ENCODE measurements at regions not wholly inside any gene's neighbourhood (a gene's known extent, or its start where the extent isn't known, plus 50 kb on each side); places are given as distances from the start of the nearest gene placed in this dataset.
"Not testable (repeated sequence)": the region's sequence is repeated elsewhere in the genome, so short reads cannot be mapped to it uniquely, and the experiment has no call there.

GRCh38 chrX:80929251-80929650 lies 119.6 kb upstream of the BRWD3 start:
- TF ChIP-seq JUND (IDR thresholded peaks at IDR 0.05), result no peak
- BruUV-seq (replicated peaks), result no TSS peak
- Histone ChIP-seq H3K79me2 (ENCODE audit: insufficient read depth, low read length) (no peaks in the 10 kb centered on the region), H3K9me2 (ENCODE audit: insufficient read depth) (no peaks in the 10 kb centered on the region), H3K4me3 (replicated peaks in 1 of 2; ENCODE audit: low read depth in 1 of 2, low read length in 2 of 2) (no peak overlapping the region), H3K27ac (ENCODE audit: low read depth, low read length) (no peak overlapping the region), H3K9me3 (ENCODE audit: control insufficient read depth in 1 of 2, insufficient read depth in 1 of 2, low read depth in 1 of 2, low read length in 2 of 2) (no peaks in the 10 kb centered on the region), H4K20me1 (ENCODE audit: insufficient read depth) (no peaks in the 10 kb centered on the region), H2AFZ (ENCODE audit: low read depth, low read length, poor library complexity, severe bottlenecking) (no peak overlapping the region), H3K4me2 (ENCODE audit: low read length) (no peak overlapping the region), H3K27me3 (ENCODE audit: insufficient read depth, low read length) (no peaks in the 10 kb centered on the region), H3K4me1 (ENCODE audit: control insufficient read depth in 1 of 2, insufficient read depth in 2 of 2, low read length in 2 of 2) (no peaks in the 10 kb centered on the region), H3K36me3 (ENCODE audit: control insufficient read depth in 1 of 2, insufficient read depth in 2 of 2, low read length in 2 of 2) (no peaks in the 10 kb centered on the region), H3K9ac (ENCODE audit: low read length) (no peak overlapping the region)
- DNase-seq (ENCODE audit: low read depth, low spot score) (no peak), ATAC-seq (no peak)
- CTCF ChIA-PET, result no interaction called here
- intact Hi-C loops (cut with micrococcal nuclease), result no loop called here
- RAD21 ChIA-PET (ENCODE audit: low non-redundant PET in 1 of 2, low total read pairs in 2 of 2, uncharacterized antibody in 2 of 2, unreplicated experiment in 2 of 2), result no interaction called here
- POLR2A ChIA-PET, result no interaction called here

- H3K4me1 ChIP-seq (ENCODE audit: control insufficient read depth in 1 of 2, insufficient read depth in 2 of 2, low read length in 2 of 2), result no peaks in the 10 kb centered on the region
- CTCF ChIA-PET, result no interaction called here
- H3K36me3 ChIP-seq (ENCODE audit: control insufficient read depth in 1 of 2, insufficient read depth in 2 of 2, low read length in 2 of 2), result no peaks in the 10 kb centered on the region
- H3K9me2 ChIP-seq (ENCODE audit: insufficient read depth), result no peaks in the 10 kb centered on the region
- no peaks in the 10 kb centered on the region for H3K9me3 ChIP-seq (ENCODE audit: control insufficient read depth in 1 of 2, insufficient read depth in 1 of 2, low read depth in 1 of 2, low read length in 2 of 2)
- no peak overlapping the region for H3K27ac ChIP-seq (ENCODE audit: low read depth, low read length)
- intact Hi-C loops (cut with micrococcal nuclease), result no loop called here
- BruUV-seq (replicated peaks), result no TSS peak
- no peak overlapping the region for H2AFZ ChIP-seq (ENCODE audit: low read depth, low read length, poor library complexity, severe bottlenecking)
- POLR2A ChIA-PET, result no interaction called here
- no peak overlapping the region for H3K4me3 ChIP-seq (replicated peaks in 1 of 2; ENCODE audit: low read depth in 1 of 2, low read length in 2 of 2)
- no peak overlapping the region for H3K4me2 ChIP-seq (ENCODE audit: low read length)
- ATAC-seq (no peak), DNase-seq (ENCODE audit: low read depth, low spot score) (no peak)
- RAD21 ChIA-PET (ENCODE audit: low non-redundant PET in 1 of 2, low total read pairs in 2 of 2, uncharacterized antibody in 2 of 2, unreplicated experiment in 2 of 2), result no interaction called here
- TF ChIP-seq ELF1 (IDR thresholded peaks at IDR 0.05; ENCODE audit: borderline replicate concordance, low read depth) (no peak), CTCF (IDR thresholded peaks at IDR 0.05 in 2 of 3, conservative IDR thresholded peaks at IDR 0.05 in 1 of 3; ENCODE audit: borderline replicate concordance in 1 of 3, insufficient read depth in 1 of 3, low read depth in 2 of 3, low read length in 2 of 3) (no peak), EZH2phosphoT487 (IDR thresholded peaks at IDR 0.05; ENCODE audit: borderline replicate concordance) (no peak), MAX (IDR thresholded peaks at IDR 0.05) (no peak), POLR2AphosphoS5 (IDR thresholded peaks at IDR 0.05; ENCODE audit: low read depth, low read length) (no peak), JUND (IDR thresholded peaks at IDR 0.05) (no peak), SRF (IDR thresholded peaks at IDR 0.05; ENCODE audit: low read depth) (no peak), EZH2 (IDR thresholded peaks at IDR 0.05) (no peak), POLR2A (IDR thresholded peaks at IDR 0.05; ENCODE audit: borderline replicate concordance, extremely low read depth, insufficient read depth, insufficient read length) (no peak), ZNF274 (IDR thresholded peaks at IDR 0.05; ENCODE audit: low read depth, low read length) (no peak), ATF3 (IDR thresholded peaks at IDR 0.05) (no peak), FOSL1 (IDR thresholded peaks at IDR 0.05; ENCODE audit: low read depth) (no peak), CBX3 (IDR thresholded peaks at IDR 0.05; ENCODE audit: low read depth) (no peak)
- H3K27me3 ChIP-seq (ENCODE audit: insufficient read depth, low read length), result no peaks in the 10 kb centered on the region
- no peak overlapping the region for H3K9ac ChIP-seq (ENCODE audit: low read length)
- H4K20me1 ChIP-seq (ENCODE audit: insufficient read depth), result no peaks in the 10 kb centered on the region
- H3K79me2 ChIP-seq (ENCODE audit: insufficient read depth, low read length), result no peaks in the 10 kb centered on the region
These were observed 108.2 kb upstream of the BRWD3 start for GRCh38 chrX:80917919-80918318.

- CTCF ChIA-PET, result not testable (repeated sequence)
These were observed 102.7 kb upstream of the BRWD3 start for GRCh38 chrX:80912351-80912750.

More at GRCh38 chrX:80912351-80912750, 102.7 kb upstream of the BRWD3 start:
- H3K27me3 ChIP-seq (ENCODE audit: insufficient read depth, low read length); RAD21 ChIA-PET (ENCODE audit: low non-redundant PET in 1 of 2, low total read pairs in 2 of 2, uncharacterized antibody in 2 of 2, unreplicated experiment in 2 of 2); H3K4me3 ChIP-seq (replicated peaks in 1 of 2; ENCODE audit: low read depth in 1 of 2, low read length in 2 of 2); H4K20me1 ChIP-seq (ENCODE audit: insufficient read depth); intact Hi-C loops (cut with micrococcal nuclease); H2AFZ ChIP-seq (ENCODE audit: low read depth, low read length, poor library complexity, severe bottlenecking); H3K27ac ChIP-seq (ENCODE audit: low read depth, low read length); H3K79me2 ChIP-seq (ENCODE audit: insufficient read depth, low read length); DNase-seq (ENCODE audit: low read depth, low spot score); H3K4me1 ChIP-seq (ENCODE audit: control insufficient read depth in 1 of 2, insufficient read depth in 2 of 2, low read length in 2 of 2); BruUV-seq (replicated peaks); ATAC-seq; POLR2A ChIA-PET; H3K9me2 ChIP-seq (ENCODE audit: insufficient read depth); H3K4me2 ChIP-seq (ENCODE audit: low read length); H3K9ac ChIP-seq (ENCODE audit: low read length); H3K36me3 ChIP-seq (ENCODE audit: control insufficient read depth in 1 of 2, insufficient read depth in 2 of 2, low read length in 2 of 2); H3K9me3 ChIP-seq (ENCODE audit: control insufficient read depth in 1 of 2, insufficient read depth in 1 of 2, low read depth in 1 of 2, low read length in 2 of 2): not testable (repeated sequence)

All from HCT116 (cell line).